PC-9 (cell line): ENCODE measurements at regions not wholly inside any gene's neighbourhood (a gene's known extent, or its start where the extent isn't known, plus 50 kb on each side); places are given as distances from the start of the nearest gene placed in this dataset.

ENCODE experiments used
- BruUV-seq: library from RNA; stranded (reverse); fragments of 400-500 nt; replicated peaks from 2 replicates; lab custom pipeline; 2021; lab: Mats Ljungman, UMichigan
- CTCF ChIA-PET: fragments of 300-600 bp; sonication (Branson Sonifier 250); formaldehyde crosslinking; loops from one replicate; lab custom pipeline; 2022; ENCODE audit warnings: antibody characterized with exemption; lab: Charles Lee
- POLR2A ChIA-PET: fragments of 300-600 bp; sonication (Branson Sonifier 250); formaldehyde crosslinking; loops from one replicate; lab custom pipeline; 2022; ENCODE audit warnings: antibody characterized with exemption; ENCODE audit not compliant: unreplicated experiment; lab: Charles Lee
- DNase-seq, 2 experiments: peaks; one replicate each; pipeline versions ENCODE4 v3.0.0 to v3.0.0-alpha.2; 2015 to 2022; ENCODE audit warnings: mixed read lengths in 1 of 2
- H2AFZ ChIP-seq: fragments of 200-600 bp; sonication (generic); 2 replicates; pipeline ENCODE4 v1.8.1; 2017; ENCODE audit warnings: antibody characterized with exemption
- H3F3A ChIP-seq: fragments of 200-600 bp; sonication (generic); 2 replicates; pipeline ENCODE4 v1.8.1; 2017; ENCODE audit warnings: antibody characterized with exemption, mild to moderate bottlenecking, low read depth; ENCODE audit not compliant: insufficient read depth
- H3K27ac ChIP-seq: fragments of 200-600 bp; sonication (generic); 2 replicates; pipeline ENCODE4 v1.6.1; 2016; ENCODE audit warnings: mixed run types
- H3K27me3 ChIP-seq: fragments of 200-600 bp; sonication (generic); 2 replicates; pipeline ENCODE4 v1.6.1; 2016; ENCODE audit warnings: low read depth, mixed run types; ENCODE audit not compliant: insufficient read depth
- H3K36me3 ChIP-seq: fragments of 200-600 bp; sonication (generic); 2 replicates; pipeline ENCODE4 v1.6.1; 2016; ENCODE audit warnings: low read depth, mixed run types
- H3K4me1 ChIP-seq: fragments of 200-600 bp; sonication (generic); replicated peaks from 2 replicates; pipeline ENCODE4 v1.6.1; 2016; ENCODE audit warnings: mixed run types; ENCODE audit not compliant: insufficient read depth
- H3K4me2 ChIP-seq: fragments of 200-600 bp; sonication (generic); 2 replicates; pipeline ENCODE4 v1.6.1; 2017; ENCODE audit warnings: mixed run types
- H3K4me3 ChIP-seq: fragments of 200-600 bp; sonication (generic); 2 replicates; pipeline ENCODE4 v1.6.1; 2016; ENCODE audit warnings: mixed run types
- H3K79me2 ChIP-seq: fragments of 200-600 bp; sonication (generic); 2 replicates; pipeline ENCODE4 v1.6.1; 2017; ENCODE audit warnings: low read depth, mixed run types
- H3K9me2 ChIP-seq: fragments of 200-600 bp; sonication (generic); 2 replicates; pipeline ENCODE4 v1.8.1; 2017; ENCODE audit warnings: mild to moderate bottlenecking; ENCODE audit not compliant: insufficient read depth
- H3K9me3 ChIP-seq: fragments of 200-600 bp; sonication (generic); 2 replicates; pipeline ENCODE4 v1.8.1; 2016; ENCODE audit warnings: low read depth; ENCODE audit not compliant: insufficient read depth
- H4K20me1 ChIP-seq: fragments of 200-600 bp; sonication (generic); 2 replicates; pipeline ENCODE4 v1.8.1; 2017; ENCODE audit not compliant: insufficient read depth
- CTCF ChIP-seq: fragments of 200-600 bp; sonication (generic); conservative IDR thresholded peaks from 2 replicates; pipeline ENCODE4 v1.6.1; 2017; ENCODE audit warnings: mixed run types, antibody characterized with exemption, mild to moderate bottlenecking, moderate library complexity
- EZH2 ChIP-seq: fragments of 200-600 bp; sonication (generic); IDR thresholded peaks from 2 replicates; pipeline ENCODE4 v1.8.0; 2017; ENCODE audit warnings: antibody characterized with exemption, low read depth
- intact Hi-C: fragments of 100-400 bp; cut with micrococcal nuclease; formaldehyde crosslinking; loops from one replicate; pipeline ENCODE4 v1.10.0; 2022; ENCODE audit not compliant: unreplicated experiment

GRCh38 chr5:25619273-25619672 is 974.5 kb upstream of the CDH10 start:
- no peak for DNase-seq
- no peak for TF ChIP-seq CTCF
- TF ChIP-seq EZH2, result no peak
- H3K4me1 ChIP-seq, result no peaks in the 10 kb centered on the region
- intact Hi-C loops, result no loop called here
- no peak overlapping the region for H3K4me3 ChIP-seq
- ChIA-PET CTCF (no interaction called here), POLR2A (no interaction called here)
- no peaks in the 10 kb centered on the region for H3K9me3 ChIP-seq
- no peak overlapping the region for H2AFZ ChIP-seq
- no peaks in the 10 kb centered on the region for H3F3A ChIP-seq
- H3K4me2 ChIP-seq, result no peak overlapping the region
- H3K36me3 ChIP-seq, result no peaks in the 10 kb centered on the region
- no peaks in the 10 kb centered on the region for H4K20me1 ChIP-seq
- no TSS peak for BruUV-seq
- H3K79me2 ChIP-seq, result no peaks in the 10 kb centered on the region
- no peak overlapping the region for H3K27ac ChIP-seq
- H3K9me2 ChIP-seq, result no peaks in the 10 kb centered on the region
- H3K27me3 ChIP-seq, result no peaks in the 10 kb centered on the region

- intact Hi-C loops, result no loop called here
- CTCF ChIA-PET, result no interaction called here
Measured at GRCh38 chr5:25618821-25619220, 974.0 kb upstream of the CDH10 start.

DNA sequence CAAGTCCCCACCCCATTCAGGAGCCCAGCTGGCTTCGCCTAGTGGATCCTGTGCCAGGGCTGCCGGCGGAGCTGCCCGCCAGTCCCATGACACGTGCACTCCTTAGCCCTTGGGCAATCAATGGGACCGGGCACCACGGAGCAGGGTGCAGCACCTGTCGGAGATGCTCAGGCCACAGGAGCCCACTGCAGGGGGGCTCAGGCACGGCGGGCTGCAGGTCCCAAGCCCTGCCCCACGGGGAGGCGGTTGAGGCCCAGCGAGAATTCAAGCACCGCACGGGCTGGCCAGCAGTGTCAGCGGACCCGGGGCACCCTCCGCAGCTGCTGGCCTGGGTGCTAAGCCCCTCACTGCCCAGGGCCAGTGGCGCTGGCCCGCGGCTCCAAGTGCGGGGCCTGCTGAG is 969.7 kb upstream of the CDH10 start:
- Histone ChIP-seq H3K27me3 (no peaks in the 10 kb centered on the region), H3K9me3 (no peaks in the 10 kb centered on the region), H3K9me2 (no peaks in the 10 kb centered on the region), H3K36me3 (no peaks in the 10 kb centered on the region), H3K79me2 (no peaks in the 10 kb centered on the region), H3K4me2 (no peak overlapping the region), H3K4me1 (no peaks in the 10 kb centered on the region), H4K20me1 (no peaks in the 10 kb centered on the region), H3K4me3 (no peak overlapping the region), H2AFZ (no peak overlapping the region), H3F3A (no peaks in the 10 kb centered on the region), H3K27ac (no peak overlapping the region)
- intact Hi-C loops, result no loop called here
- TF ChIP-seq CTCF (no peak), EZH2 (no peak)
- no peak for DNase-seq
- BruUV-seq, result no TSS peak
- ChIA-PET POLR2A (no interaction called here), CTCF (no interaction called here)

More at GRCh38 chr5:25618821-25619220, 974.0 kb upstream of the CDH10 start:
- Histone ChIP-seq H3K27me3 (no peaks in the 10 kb centered on the region), H3K36me3 (no peaks in the 10 kb centered on the region), H3K27ac (no peak overlapping the region), H3F3A (no peaks in the 10 kb centered on the region), H4K20me1 (no peaks in the 10 kb centered on the region), H3K79me2 (no peaks in the 10 kb centered on the region), H3K9me3 (no peaks in the 10 kb centered on the region), H3K4me2 (no peak overlapping the region), H2AFZ (no peak overlapping the region), H3K9me2 (no peaks in the 10 kb centered on the region), H3K4me1 (no peaks in the 10 kb centered on the region), H3K4me3 (no peak overlapping the region)
- no peak for DNase-seq
- POLR2A ChIA-PET, result no interaction called here
- BruUV-seq, result no TSS peak
- TF ChIP-seq EZH2 (no peak), CTCF (no peak)
